Hepatocyte (in vitro differentiated cells): ENCODE measurements at regions not wholly inside any gene's neighbourhood (a gene's known extent, or its start where the extent isn't known, plus 50 kb on each side); places are given as distances from the start of the nearest gene placed in this dataset.
"Not testable (repeated sequence)": the region's sequence is repeated elsewhere in the genome, so short reads cannot be mapped to it uniquely, and the experiment has no call there.

Experiments used
- EZH2 ChIP-seq: fragments of 200-600 bp; sonication (generic); IDR thresholded peaks from 2 replicates; pipeline ENCODE4 v1.6.1; 2016; ENCODE audit warnings: antibody characterized with exemption, mild to moderate bottlenecking, borderline replicate concordance
- EZH2phosphoT487 ChIP-seq: fragments of 200-600 bp; sonication (generic); IDR thresholded peaks from one replicate; pipeline ENCODE4 v1.6.1; 2018; ENCODE audit warnings: antibody characterized with exemption, mild to moderate bottlenecking, low read depth, moderate library complexity; ENCODE audit not compliant: unreplicated experiment, severe bottlenecking
- TF ChIP-seq, protein P1 (sequence below): fragments of 200-600 bp; sonication (generic); IDR thresholded peaks from 2 replicates; pipeline ENCODE4 v1.5.1; 2016; ENCODE audit warnings: antibody characterized with exemption, mild to moderate bottlenecking; ENCODE audit not compliant: poor library complexity

DNA sequence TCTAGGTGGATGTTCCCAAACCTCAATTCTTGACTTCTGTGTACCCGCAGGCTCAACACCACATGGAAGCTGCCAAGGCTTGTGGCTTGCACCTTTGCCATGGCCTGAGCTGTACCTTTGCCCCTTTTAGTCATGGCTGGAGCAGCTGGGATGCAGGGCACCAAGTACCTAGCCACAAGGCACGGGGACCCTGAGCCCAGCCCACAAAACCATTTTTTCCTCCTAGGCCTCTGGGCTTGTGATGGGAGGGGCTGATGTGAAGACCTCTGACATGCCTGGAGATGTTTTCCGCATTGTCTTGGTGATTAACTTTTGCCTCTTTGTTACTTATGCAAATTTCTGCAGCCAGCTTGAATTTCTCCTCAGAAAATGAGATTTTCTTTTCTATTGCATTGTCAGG lies 156.7 kb downstream of the UTRN start:
- not testable (repeated sequence) for TF ChIP-seq EZH2, EZH2phosphoT487
- TF ChIP-seq, protein P1, sequence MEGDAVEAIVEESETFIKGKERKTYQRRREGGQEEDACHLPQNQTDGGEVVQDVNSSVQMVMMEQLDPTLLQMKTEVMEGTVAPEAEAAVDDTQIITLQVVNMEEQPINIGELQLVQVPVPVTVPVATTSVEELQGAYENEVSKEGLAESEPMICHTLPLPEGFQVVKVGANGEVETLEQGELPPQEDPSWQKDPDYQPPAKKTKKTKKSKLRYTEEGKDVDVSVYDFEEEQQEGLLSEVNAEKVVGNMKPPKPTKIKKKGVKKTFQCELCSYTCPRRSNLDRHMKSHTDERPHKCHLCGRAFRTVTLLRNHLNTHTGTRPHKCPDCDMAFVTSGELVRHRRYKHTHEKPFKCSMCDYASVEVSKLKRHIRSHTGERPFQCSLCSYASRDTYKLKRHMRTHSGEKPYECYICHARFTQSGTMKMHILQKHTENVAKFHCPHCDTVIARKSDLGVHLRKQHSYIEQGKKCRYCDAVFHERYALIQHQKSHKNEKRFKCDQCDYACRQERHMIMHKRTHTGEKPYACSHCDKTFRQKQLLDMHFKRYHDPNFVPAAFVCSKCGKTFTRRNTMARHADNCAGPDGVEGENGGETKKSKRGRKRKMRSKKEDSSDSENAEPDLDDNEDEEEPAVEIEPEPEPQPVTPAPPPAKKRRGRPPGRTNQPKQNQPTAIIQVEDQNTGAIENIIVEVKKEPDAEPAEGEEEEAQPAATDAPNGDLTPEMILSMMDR, result not testable (repeated sequence)
